ENCODE measurements at regions not wholly inside any gene's neighbourhood (a gene's known extent, or its start where the extent isn't known, plus 50 kb on each side); places are given as distances from the start of the nearest gene placed in this dataset.

DNA sequence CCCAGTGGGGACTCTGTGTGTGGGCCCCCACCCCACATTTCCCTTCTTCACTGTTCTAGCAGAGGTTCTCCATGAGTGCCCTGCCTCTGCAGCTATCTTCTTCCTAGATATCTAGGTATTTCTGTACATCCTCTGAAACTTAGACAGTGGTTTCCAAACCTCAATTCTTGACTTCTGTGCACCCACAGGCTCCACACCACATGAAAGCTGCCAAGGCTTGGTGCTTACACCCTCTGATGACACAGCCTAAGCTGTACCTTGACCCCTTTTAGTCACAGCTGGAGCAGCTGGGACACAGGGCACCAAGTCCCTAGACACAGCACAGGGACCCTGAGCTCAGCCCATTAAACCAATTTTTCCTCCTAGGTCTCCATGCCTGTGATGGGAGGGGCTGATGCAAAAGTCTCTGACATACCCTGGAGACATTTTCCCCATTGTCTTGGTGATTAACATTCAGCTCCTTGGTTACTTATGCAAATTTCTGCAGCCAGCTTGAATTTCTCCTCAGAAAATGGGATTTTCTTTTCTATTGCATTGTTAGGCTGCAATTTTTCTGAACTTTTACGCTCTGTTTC lies 304.5 kb downstream of the OTOL1 start:
- DNase-seq (ENCODE audit: low read depth, low spot score) = no peak

DNA sequence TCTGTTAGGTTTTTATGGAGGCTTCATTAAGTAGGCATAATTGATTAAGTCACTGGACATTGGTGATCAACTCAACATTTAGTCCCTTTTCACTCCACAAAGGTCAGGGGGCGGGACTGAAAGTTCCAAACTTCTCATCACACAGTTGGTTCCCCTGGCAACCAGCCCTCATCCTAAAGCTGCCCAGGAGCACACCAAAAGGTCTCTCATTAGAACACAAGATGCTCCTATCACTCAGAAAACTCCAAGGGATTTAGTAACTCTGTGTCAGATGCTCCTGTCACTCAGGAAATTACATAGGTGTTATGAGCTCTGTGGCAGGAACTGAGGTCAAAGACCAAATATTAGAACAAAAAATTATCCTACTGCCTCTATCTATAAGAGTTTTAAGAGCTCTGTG lies 321.5 kb downstream of the OTOL1 start:
- DNase-seq (ENCODE audit: low read depth, low spot score) = no peak

DNA sequence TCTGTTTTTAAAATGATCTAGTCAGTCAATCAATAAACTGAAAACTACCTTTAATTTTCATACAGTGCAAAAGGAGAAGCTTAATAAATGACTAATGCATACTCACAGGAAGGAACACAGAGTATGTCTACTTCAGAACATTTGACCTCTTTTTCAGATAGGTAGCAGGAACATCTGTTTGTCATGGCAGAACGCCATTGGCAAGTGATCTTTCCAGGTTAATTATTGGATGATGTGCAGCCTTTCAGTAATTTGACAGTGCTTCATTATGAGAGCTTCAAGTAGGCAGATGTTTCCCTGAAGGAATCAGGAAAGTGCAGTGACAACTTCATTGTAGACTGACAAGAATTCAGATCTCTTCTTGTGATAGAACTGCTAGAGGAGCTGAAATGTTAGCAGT lies 325.0 kb downstream of the OTOL1 start:
- DNase-seq (ENCODE audit: low read depth, low spot score) = no peak

DNA sequence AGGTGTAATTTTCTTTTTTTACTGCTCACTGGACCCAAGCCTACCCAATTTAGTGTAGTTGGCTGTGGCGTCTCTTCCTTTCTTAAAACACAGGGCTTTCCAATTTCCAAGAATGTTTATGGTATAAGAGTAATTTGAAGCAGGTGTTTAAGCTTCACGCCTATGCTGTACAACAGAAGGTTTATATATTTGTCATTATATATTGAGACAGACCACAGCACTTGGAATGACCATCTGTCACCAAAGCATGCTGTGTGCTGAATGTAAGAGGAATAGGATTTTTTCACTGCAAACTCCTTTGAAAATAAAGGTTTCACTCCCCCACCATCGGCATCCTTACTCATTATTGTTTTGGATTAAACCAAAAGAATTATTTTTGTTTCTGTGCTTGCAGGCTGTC lies 325.7 kb downstream of the OTOL1 start:
- DNase-seq (ENCODE audit: low read depth, low spot score) = no peak

DNA sequence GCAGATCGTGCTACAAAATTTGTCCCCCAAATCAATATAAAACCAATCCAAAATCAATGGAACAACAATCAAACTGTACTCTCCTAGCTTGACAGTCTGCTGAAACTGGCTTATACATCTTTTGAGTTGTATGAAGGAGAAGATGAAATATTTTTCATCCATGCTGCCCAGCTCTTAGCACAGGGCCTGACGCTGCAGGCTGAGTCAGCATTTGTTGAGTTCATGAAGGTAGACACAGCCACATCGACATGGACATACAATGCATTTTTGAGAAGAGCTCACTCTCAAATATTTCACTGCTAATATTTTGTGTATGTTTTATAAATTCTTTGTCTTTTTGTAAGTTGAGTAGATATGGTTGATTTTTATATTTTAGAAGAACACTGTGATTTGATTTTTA lies 327.3 kb downstream of the OTOL1 start:
- DNase-seq (ENCODE audit: low read depth, low spot score) = no peak

DNA sequence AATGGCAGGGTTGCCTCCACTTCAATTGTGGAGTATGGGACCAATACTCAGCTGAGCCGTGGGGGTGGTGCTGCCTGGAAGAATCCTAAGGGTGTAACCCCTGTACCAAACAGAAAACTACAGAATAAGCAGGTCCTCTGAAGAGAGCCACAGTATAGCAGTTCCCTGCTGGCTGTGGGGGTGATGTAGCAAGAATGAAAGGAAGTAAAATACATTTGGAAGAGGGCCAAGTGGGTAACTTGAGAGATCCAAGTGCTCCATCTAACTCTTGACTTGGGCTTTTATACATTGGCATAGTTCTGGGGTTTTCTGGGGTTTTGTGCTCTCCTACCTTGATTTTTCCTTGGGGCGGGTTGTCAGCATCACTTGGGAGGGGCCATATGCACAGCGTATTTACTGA lies 341.4 kb downstream of the OTOL1 start:
- DNase-seq (ENCODE audit: low read depth, low spot score) = peak; percentile 2

DNA sequence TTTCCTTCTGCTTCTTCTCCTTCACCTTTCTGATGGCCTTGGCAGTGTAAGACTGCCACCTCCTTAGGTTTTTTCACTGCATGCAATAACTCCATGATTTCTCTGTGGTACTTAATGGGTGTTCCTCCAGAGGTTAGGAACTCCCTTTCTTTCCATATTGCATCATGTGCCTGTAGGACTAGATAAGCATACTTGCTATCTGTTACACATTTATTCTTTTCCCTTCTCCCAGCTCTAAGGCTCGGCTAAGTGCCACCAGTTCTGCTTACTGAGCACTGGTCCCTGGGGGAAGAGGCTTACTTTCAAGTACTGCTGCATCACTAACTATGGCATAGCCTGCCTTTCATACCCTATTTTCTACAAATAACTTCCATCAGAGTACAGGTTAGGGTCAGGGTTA lies 351.8 kb downstream of the OTOL1 start:
- DNase-seq (ENCODE audit: low read depth, low spot score) = no peak

DNA sequence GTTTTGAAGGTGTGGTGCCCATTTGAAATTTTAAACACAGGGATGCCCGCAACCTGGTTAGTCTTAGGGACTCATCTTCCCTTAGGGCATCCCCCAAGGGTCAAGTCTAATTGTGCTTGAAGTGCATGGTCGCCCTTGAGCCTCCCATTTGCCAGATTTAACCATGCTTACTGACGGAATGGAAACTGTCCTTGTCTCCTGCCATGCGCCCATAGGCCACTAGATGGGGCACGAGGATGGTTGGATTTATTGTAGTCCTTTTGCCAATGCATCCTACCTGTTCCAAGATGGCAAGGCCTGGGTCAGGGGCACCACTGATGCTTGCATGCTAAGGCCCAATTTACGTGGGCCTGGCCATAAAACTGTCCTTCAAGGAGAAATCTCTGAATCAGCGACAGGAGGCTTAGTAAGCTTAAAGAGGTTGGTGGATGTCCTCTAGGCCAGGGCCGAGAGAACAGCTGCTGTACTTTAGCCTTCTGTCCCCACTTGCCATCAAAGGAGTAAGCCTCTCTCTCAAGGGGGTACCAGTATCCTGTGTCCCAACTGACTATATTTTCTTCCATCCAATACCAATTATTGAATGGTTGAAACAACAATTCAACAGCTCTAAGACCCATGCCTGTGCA lies 355.4 kb downstream of the OTOL1 start:
- DNase-seq (ENCODE audit: low read depth, low spot score) = no peak

DNA sequence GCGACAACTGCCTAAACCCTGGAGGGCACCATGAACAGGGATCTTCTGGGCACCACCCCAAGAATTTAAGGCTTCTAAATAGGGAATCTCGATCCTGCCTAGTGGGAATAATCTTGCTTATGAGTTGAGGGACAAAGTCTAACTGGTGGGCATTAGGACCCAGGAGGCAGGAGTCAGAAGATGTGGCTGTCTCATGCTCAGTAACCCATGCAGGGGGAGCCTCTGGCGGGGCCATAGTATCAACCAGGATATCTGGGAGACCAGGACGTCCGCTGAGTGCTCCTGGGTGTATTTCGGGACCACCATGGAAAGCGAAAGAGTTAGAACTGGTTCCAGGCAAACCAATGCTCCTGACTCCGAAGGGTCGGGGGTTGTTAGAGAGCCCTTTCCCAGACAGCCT lies 356.1 kb downstream of the OTOL1 start:
- no peak for DNase-seq (ENCODE audit: low read depth, low spot score)

DNA sequence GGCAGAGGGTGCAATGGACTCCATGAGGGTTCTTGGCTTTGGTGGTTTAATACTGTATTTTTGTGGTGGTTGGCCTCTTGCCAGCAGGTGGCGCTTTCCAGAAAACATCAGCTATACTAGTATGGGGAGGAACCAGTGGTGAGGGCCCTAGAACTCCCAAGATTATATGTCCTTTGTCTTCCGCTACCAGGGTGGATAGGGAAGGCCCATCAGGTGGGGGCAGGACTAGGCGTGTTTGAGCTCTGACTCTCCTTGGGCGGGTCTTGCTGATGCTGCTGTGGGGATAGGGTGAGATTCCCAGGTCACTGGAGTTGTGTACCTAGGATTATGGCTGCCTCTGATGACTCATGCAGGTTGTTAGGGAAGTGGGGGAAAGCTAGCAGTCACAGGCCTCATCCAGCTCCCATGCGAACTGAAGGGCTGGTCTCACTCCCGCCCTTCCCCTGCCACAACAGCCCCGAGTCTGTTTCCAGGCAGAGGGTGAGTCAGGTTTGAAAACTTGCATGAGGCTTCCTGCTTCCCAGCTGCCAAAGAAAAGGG lies 357.7 kb downstream of the OTOL1 start:
- no peak for DNase-seq (ENCODE audit: low read depth, low spot score)

DNA sequence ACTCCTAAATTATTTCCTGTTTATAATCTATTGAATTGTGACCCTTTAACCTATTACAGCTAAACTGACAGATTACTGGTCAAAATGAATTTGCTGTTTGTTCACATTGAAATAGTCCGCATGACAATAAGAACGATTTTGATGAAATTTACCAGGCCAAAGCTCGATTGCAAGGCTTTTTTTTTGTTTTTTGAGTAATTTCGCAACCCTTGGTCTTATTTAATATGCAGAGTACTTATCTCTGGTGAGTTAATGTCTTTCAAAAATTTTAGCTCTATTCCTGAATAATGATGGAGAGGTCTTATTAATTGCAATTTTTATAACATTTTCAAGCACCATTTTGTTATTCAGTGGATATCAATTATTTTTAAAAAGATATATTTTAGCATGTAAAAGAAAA lies 362.4 kb downstream of the OTOL1 start:
- no peak for DNase-seq (ENCODE audit: low read depth, low spot score)

DNA sequence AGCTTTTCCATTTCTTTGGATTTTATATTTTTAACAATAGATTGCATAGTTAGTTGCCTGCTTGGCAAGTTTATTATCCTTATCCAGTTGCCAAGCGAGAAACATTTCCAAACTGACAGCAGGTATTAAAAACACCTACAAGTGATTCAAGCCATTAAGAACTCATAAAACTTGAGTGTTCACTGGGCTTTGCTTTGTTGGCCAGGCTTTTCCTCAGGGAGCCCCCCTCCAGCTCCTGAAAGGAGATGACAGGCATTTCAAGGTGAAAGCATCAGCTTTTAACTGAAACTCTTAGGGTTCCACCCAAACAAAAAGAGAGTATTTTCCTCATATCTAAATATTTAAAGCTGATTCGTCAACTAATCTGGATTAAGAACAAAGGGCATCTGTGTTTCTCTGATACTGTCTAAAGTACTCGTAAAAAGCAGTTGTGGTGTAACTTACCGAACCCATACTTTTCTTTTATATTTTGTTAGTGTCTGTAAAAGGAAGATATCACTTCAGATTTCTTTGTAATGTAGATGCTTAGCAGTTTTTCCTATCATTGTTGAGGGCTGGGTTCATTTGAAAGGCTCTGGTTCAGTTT lies 363.4 kb downstream of the OTOL1 start:
- DNase-seq (ENCODE audit: low read depth, low spot score) = no peak

DNA sequence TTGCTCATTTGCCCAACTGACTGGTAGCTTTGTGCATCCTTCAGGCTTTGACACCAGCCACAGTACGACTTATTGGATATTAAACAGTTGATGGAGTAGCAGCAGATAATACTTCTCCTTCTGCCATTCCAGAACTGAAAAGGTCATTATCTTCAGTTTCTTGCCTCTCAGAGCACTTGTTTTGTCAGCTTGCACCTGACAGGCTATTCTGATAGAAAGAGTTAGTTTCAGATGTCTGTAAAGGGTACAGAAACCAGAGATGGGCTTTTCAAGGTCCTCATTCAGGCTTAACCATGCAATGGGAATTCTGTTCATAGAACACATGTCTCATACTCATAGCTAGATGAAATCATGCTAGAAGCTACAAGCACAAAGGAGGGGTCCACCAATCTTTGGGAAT lies 367.2 kb downstream of the OTOL1 start:
- DNase-seq (ENCODE audit: low read depth, low spot score) = no peak

DNA sequence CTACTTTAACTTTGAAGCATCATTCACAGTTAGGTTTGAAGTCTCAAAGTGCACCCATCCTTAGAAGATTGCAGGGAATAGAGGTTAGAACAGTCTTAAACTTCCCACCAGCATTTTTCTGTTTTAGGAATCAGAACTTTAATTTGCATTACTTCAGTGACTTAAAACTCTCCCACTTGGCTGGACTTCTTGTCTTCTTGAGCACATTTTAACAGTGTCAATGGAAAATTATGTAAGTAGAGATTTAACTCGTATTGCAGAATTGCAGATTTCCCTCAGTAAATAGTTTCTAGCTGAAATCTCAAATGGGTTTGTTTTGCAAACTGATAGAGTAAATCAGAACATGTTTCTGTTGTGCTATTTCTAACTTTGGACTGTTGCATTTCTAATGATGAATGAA lies 369.6 kb downstream of the OTOL1 start:
- no peak for DNase-seq (ENCODE audit: low read depth, low spot score)

DNA sequence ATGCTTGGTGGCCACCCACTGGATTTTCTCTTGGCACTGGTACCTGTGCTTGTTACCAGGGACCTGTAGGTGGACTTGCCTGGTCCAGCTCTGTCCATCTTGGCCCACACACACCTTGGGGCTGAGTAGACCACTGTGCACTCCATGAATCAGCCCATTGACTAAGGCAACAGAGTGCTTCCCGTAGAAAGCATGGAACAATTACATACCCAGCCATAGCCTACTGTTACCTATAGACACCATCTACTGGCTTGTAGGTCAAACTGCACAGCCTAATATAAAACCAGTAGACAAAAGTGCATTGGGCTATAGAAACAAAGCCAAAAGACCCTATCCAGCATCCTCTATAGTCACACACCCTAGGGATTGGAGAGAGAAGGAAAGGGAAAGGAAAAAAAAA lies 378.9 kb downstream of the OTOL1 start:
- no peak for DNase-seq (ENCODE audit: low read depth, low spot score)

DNA sequence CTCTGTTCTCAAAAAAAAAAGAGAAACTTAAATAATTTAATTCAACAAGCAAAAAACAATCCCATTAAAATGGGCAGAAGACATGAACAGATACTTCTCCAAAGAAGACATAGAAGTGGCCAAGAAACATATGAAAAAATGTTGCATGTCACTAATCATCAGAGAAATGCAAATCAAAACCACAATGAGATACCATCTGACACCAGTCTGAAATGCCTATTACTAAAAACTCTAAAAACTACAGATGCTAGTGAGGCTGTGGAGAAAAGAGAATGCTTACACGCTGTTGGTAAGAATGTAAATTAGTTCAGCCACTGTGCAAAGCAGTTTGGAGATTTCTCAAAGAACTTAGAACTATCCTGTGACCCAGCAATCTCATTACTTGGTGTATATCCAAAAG lies 382.9 kb downstream of the OTOL1 start:
- no peak for DNase-seq (ENCODE audit: low read depth, low spot score)

DNA sequence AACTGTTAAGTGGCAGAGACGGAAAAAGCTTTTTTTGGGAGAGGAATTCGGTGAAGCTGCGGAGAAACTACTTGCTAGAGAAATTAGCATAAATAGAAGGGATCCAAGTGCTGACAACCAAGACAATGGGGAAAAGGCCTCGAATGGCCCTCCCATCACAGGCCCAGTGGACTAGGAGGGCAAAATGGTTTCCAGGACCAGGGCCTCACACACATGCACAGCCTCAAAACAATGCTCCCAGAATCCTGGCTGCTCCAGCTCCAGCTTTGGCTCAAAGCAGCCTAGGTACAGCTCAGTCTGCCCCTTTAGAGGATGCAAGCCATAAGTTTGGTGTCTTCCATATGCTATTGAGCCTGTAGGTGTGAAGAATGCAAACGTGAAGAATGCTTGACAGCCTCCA lies 388.2 kb downstream of the OTOL1 start:
- no peak for DNase-seq (ENCODE audit: low read depth, low spot score)

DNA sequence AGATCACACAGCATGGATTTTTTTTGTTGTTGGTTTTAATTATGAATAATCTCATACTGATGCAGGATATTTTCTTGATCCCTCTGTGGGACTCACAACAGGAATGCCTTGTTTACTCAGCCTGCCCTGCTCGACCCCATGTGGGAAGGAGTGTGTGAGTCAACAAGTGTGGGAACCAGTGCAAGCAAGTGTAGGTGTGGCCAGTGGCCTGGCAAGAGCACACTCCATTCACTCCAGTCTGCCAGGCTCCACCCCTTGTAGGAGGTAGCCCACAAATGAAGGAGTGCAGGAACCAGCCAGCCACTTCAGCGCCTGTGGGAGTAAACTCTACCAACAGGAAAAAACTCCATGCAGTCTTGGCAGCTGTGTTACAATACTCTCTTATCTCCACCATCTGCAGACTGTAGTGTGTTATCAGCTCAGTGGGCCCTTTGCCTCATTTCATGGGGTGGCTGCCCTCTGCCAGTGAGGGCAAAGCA lies 393.6 kb downstream of the OTOL1 start:
- peak; percentile 98 for DNase-seq (ENCODE audit: low read depth, low spot score)

DNA sequence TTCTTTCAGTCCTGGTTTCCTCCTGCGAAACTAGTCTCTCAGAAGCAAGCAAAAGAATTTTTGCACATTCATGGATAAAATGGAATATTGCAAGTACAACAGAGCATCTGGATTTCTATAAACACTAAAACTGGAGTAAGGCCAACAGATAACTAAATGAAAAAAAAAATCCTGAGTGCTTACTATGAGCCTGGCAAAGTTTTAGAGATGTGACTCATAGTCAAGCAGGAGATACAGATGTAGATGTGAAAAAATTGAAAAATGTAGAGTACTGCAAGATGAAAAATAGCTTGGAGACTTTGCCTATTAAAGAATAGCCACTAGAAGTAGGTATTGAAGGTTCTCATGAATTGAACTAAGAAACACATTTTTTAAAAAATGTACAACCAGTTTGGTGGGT lies 397.4 kb downstream of the OTOL1 start:
- no peak for DNase-seq (ENCODE audit: low read depth, low spot score)

DNA sequence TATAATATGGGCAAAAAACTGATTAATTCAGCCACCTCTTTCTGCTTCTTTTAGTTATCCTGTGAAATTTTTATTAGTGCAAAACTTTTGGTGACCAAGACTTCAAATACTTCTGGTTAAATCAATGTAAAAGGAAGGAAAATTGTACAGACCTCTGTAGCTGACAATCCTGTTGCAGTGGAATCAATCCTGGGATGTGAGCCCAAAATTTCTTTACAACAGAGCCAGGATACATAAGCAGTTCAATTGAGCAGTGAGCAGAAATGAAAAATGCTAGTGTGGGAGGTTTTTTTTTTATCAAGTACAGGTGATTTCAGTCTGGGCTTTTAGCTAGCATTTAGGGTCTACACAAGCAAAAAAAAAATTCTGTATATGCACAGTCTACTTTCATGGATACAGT lies 398.0 kb downstream of the OTOL1 start:
- no peak for DNase-seq (ENCODE audit: low read depth, low spot score)

DNA sequence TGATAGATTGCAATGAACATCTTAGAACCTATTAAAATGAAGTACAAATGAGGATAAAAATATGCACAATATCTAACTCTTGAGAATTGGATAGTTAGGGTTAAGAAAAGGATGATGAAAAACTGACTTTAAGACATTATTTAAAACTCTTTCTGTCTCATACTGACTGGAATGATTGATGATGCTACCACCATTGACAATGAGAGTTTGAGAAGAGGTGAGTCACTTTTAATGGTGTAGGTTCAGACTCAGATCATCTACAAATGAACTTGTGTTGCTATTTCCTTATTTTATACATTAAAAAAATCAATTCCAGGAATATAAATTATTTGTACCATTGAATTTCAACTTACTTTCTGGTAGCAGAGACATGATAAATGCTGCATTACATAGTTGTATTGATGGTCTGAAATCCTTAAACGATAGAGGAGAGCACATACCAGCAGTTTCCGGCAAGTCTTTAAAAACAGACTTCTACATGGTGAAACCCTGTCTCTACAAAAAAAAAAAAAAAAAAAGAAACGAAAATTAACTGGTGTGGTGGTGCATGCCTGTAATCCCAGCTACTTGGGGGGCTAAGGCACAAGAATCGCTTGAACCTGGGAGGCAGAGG lies 409.0 kb downstream of the OTOL1 start:
- no peak for DNase-seq (ENCODE audit: low read depth, low spot score)

DNA sequence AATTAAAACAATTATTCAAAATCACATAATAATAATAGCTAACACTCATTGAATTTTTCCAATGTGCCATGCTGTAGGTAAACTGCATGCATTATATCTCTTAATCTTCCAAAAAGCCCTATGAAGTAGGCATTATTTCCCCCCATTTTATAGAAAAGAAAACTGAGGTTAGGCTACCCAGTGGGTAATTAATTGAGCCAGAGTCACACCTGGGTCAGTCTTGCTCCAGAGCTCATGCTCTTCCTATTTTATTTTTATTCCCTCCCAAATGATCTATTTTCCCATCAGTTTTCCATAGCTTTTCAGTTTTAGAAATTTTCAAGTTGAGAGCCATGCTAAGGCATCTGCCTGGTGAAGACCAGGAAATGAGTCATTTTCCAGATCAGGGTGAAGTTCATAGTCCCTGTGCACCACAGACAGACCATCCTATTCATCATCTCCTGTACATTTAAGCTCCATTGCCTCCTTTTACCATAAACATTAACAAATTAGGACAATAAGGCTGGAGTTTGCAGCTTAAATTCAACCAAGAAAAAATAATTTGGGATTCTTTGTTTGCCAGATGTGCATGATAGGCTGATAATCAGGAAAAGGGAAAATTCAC lies 417.3 kb downstream of the OTOL1 start:
- no peak for DNase-seq (ENCODE audit: low read depth, low spot score)

Data from smooth muscle cell of the brain vasculature (primary cell).